Thoracic aorta (tissue), 2 donors: ENCODE measurements at regions not wholly inside any gene's neighbourhood (a gene's known extent, or its start where the extent isn't known, plus 50 kb on each side); places are given as distances from the start of the nearest gene placed in this dataset.

Experiments
- ATAC-seq: fragments of 150-250 bp; one replicate; pipeline ENCODE4 v1.8.0; 2017; ENCODE audit warnings: low read depth; ENCODE audit not compliant: insufficient number of reproducible peaks, low FRiP score
- DNase-seq: peaks from one replicate; pipeline ENCODE4 v3.0.0-alpha.2; 2020; ENCODE audit warnings: low spot score
- H3K27ac ChIP-seq, 2 donors: fragments of 200-600 bp; sonication (generic); 1 replicate in 1 of 2; 2 replicates in 1 of 2; pipeline ENCODE4 v1.5.1; 2016; ENCODE audit warnings: mild to moderate bottlenecking in 2 of 2, moderate library complexity in 2 of 2
- H3K27me3 ChIP-seq: fragments of 200-600 bp; sonication (generic); replicated peaks from 2 replicates; pipeline ENCODE4 v1.6.0; 2016; ENCODE audit warnings: mild to moderate bottlenecking; ENCODE audit not compliant: insufficient read depth
- H3K36me3 ChIP-seq: fragments of 200-600 bp; sonication (generic); one replicate; pipeline ENCODE4 v1.5.1; 2016
- H3K4me1 ChIP-seq, 2 donors: fragments of 200-600 bp; sonication (generic); 1 replicate in 1 of 2; 2 replicates in 1 of 2; pipeline versions ENCODE4 v1.5.1 to v1.6.0; 2016; ENCODE audit warnings: low read depth in 2 of 2, mild to moderate bottlenecking in 1 of 2; ENCODE audit not compliant: control insufficient read depth in 1 of 2
- H3K4me3 ChIP-seq: fragments of 200-600 bp; sonication (generic); 2 replicates; pipeline ENCODE4 v1.5.1; 2016; ENCODE audit warnings: mild to moderate bottlenecking
- H3K9me3 ChIP-seq: fragments of 200-600 bp; sonication (generic); 2 replicates; pipeline ENCODE4 v1.5.1; 2016
- TF ChIP-seq, protein P1 (sequence below): fragments of 200-600 bp; sonication (generic); IDR thresholded peaks from one replicate; pipeline ENCODE4 v1.5.1; 2019; ENCODE audit warnings: antibody characterized with exemption

GRCh38 chr2:204065566-204065965 is 129.0 kb downstream of the ICOS start:
- Histone ChIP-seq H3K27me3 (no peaks in the 10 kb centered on the region), H3K27ac (no peak overlapping the region), H3K36me3 (no peaks in the 10 kb centered on the region), H3K4me1 (peaks cover 0 to 5% of the 10 kb centered on the region in 2 donors), H3K9me3 (no peaks in the 10 kb centered on the region), H3K4me3 (no peak overlapping the region)
- ATAC-seq (no peak), DNase-seq (no peak)
- TF ChIP-seq, protein P1, sequence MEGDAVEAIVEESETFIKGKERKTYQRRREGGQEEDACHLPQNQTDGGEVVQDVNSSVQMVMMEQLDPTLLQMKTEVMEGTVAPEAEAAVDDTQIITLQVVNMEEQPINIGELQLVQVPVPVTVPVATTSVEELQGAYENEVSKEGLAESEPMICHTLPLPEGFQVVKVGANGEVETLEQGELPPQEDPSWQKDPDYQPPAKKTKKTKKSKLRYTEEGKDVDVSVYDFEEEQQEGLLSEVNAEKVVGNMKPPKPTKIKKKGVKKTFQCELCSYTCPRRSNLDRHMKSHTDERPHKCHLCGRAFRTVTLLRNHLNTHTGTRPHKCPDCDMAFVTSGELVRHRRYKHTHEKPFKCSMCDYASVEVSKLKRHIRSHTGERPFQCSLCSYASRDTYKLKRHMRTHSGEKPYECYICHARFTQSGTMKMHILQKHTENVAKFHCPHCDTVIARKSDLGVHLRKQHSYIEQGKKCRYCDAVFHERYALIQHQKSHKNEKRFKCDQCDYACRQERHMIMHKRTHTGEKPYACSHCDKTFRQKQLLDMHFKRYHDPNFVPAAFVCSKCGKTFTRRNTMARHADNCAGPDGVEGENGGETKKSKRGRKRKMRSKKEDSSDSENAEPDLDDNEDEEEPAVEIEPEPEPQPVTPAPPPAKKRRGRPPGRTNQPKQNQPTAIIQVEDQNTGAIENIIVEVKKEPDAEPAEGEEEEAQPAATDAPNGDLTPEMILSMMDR = no peak

DNA sequence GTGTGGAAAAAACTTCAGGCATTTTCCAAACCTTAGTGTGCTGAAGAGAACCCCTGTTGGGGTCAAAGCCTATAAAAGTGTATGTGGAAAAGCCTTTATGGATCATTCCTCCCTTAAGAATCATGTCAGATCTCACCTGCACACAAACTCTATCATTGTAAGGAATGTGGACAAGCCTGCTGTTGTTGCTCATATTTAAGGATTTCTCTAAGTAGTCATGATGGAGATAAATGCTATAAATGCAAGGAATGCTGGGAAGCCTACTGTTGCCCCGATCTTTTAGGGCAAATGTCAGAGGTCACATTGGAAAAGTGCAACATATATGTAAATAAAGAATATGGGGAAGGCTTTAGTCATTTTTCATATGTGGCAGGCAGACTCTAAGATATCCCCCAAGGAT is 129.5 kb downstream of the ICOS start:
- TF ChIP-seq, protein P1 = no peak
- no peaks in the 10 kb centered on the region for H3K27me3 ChIP-seq
- H3K36me3 ChIP-seq = no peaks in the 10 kb centered on the region
- H3K4me1 ChIP-seq = peaks cover 0 to 5% of the 10 kb centered on the region in 2 donors
- H3K27ac ChIP-seq = no peak overlapping the region
- no peak overlapping the region for H3K4me3 ChIP-seq
- no peaks in the 10 kb centered on the region for H3K9me3 ChIP-seq
- no peak for ATAC-seq
- DNase-seq = no peak

- Histone ChIP-seq H3K4me1 (peaks cover 0 to 5% of the 10 kb centered on the region in 2 donors), H3K9me3 (no peaks in the 10 kb centered on the region), H3K27me3 (no peaks in the 10 kb centered on the region), H3K36me3 (no peaks in the 10 kb centered on the region), H3K4me3 (no peak overlapping the region), H3K27ac (no peak overlapping the region)
- TF ChIP-seq, protein P1 = no peak
- ATAC-seq = no peak
- DNase-seq = no peak
Observed at GRCh38 chr2:204069804-204070203, 133.2 kb downstream of the ICOS start.

GRCh38 chr2:204072443-204073324 is 136.1 kb downstream of the ICOS start:
- Histone ChIP-seq H3K27ac (no peak overlapping the region), H3K4me3 (no peak overlapping the region), H3K36me3 (no peaks in the 10 kb centered on the region), H3K4me1 (no peaks in the 10 kb centered on the region), H3K9me3 (no peaks in the 10 kb centered on the region), H3K27me3 (no peaks in the 10 kb centered on the region)
- ATAC-seq = no peak
- DNase-seq = no peak
- TF ChIP-seq, protein P1 = no peak

DNA sequence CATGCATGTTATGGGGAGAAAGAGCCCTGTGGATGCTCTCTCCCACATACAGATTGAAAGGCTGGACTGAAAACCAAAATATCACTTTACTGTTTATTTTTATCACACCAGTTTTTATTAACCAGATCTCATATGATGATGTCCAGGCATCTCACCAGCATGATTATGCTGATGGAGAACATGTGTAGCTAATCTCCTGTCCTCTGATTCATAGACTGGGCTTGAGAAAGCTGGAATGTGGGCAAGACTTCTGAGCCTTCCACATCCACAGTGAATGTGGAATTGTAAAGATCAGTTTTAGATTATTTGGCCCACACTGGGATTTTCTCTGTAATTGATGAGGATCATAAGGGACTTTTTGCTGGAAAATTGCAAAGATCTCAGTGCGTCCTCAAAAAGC is 137.9 kb downstream of the ICOS start:
- no peak overlapping the region for H3K4me3 ChIP-seq
- no peaks in the 10 kb centered on the region for H3K27me3 ChIP-seq
- H3K4me1 ChIP-seq = no peaks in the 10 kb centered on the region
- DNase-seq (no peak), ATAC-seq (no peak)
- H3K9me3 ChIP-seq = no peaks in the 10 kb centered on the region
- H3K27ac ChIP-seq = no peak overlapping the region
- TF ChIP-seq, protein P1 = no peak
- H3K36me3 ChIP-seq = no peaks in the 10 kb centered on the region
